ENCODE measurements at regions not wholly inside any gene's neighbourhood (a gene's known extent, or its start where the extent isn't known, plus 50 kb on each side); places are given as distances from the start of the nearest gene placed in this dataset.
A peak's percentile ranks its signal among the peaks of the same experiment; 100 is the strongest.

DNA sequence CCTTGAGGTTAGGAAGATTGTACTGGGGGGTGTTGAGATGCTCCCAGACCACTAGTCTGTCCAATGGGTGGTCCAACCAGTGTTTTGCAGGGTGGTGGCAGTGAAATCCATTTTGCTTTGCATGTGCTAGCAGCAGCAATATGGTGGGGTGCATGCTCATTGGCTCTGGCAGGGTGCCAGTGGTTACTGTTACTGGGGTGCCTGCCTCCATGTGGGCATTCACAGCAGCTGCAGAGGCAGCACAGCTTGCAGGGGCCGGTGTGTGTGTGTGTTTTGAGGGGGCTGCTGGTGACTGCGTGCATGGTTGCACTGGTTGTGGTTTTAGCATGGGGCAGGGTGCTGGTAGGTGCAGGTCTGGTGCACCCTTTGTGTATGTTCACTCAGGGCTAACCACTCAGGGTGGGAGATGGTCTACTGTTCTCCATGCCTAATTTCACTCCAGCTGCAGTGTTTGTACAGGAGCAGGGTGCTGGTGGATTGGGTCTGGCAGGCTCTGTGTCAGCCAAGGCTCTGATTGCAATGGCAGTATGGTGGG lies 265.4 kb downstream of the NUP35 start:
- 88% methylated on average over 2 of the region's 2 CpGs for WGBS
- intact Hi-C loops (cut with DNase I): no loop called here
- ATAC-seq (peak in 1 of 2 donors; percentile 16), DNase-seq (peak in 1 of 3 donors; percentile 40)
- Histone ChIP-seq H3K27ac (ENCODE audit: low read length) (no peak overlapping the region), H3K4me1 (ENCODE audit: control insufficient read depth, insufficient read depth, low read length) (no peaks in the 10 kb centered on the region), H3K27me3 (ENCODE audit: control insufficient read depth, insufficient read depth) (no peaks in the 10 kb centered on the region), H3K9me3 (ENCODE audit: control insufficient read depth, low read length) (no peaks in the 10 kb centered on the region), H3K4me3 (ENCODE audit: low read length) (no peak overlapping the region)

DNA sequence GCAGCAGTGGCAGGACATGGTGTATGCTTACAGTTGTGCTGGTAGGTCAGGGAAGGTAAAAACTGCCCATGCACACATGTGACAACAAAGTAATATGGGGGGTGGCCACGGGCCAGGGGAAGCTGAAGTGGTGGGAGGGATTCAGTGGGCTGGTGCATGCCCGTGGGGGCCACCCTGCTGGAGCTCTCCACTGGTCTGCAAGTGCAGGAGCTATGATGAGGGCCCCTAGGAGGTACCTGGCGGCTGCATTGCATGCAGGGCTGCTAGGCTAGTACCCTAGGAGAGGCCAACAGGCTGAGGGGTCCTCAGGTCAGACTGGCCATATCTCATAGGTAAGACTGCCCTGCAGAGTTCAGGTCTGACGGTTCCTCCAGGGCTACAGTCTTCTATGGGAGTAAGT lies 265.9 kb downstream of the NUP35 start:
- H3K4me3 ChIP-seq (ENCODE audit: low read length): no peak overlapping the region
- peak in 1 of 2 donors; percentile 24 for ATAC-seq
- intact Hi-C loops (cut with DNase I): no loop called here
- no peaks in the 10 kb centered on the region for H3K4me1 ChIP-seq (ENCODE audit: control insufficient read depth, insufficient read depth, low read length)
- 78% methylated on average over 4 of the region's 4 CpGs for WGBS
- DNase-seq: peak in 1 of 3 donors; percentile 23
- H3K27ac ChIP-seq (ENCODE audit: low read length): no peak overlapping the region
- H3K9me3 ChIP-seq (ENCODE audit: control insufficient read depth, low read length): no peaks in the 10 kb centered on the region
- H3K27me3 ChIP-seq (ENCODE audit: control insufficient read depth, insufficient read depth): no peaks in the 10 kb centered on the region

DNA sequence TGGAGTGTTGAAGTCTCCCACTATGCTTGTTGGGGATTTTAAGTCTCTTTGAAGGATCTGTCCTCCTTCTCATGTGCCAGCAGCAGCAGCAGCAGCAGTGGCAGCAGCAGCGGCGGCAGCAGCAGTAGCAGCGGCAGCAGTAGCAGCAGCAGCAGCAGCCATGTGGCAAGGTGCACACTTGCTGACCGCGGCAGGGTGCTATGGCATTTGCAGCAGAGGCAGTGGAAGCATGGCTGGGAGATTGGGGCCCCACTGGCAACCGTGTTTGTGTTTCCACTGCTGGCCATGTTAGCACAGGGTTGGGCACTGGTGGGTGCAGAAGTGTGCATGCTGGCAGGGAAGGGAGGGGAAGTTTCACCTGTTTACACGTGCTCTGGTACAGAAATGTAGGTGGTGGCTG lies 280.1 kb downstream of the NUP35 start:
- no peaks in the 10 kb centered on the region for H3K27me3 ChIP-seq (ENCODE audit: control insufficient read depth, insufficient read depth)
- 89% methylated on average over 7 of the region's 7 CpGs for WGBS
- H3K4me3 ChIP-seq (ENCODE audit: low read length): no peak overlapping the region
- H3K9me3 ChIP-seq (ENCODE audit: control insufficient read depth, low read length): no peaks in the 10 kb centered on the region
- H3K4me1 ChIP-seq (ENCODE audit: control insufficient read depth, insufficient read depth, low read length): no peaks in the 10 kb centered on the region
- no peak overlapping the region for H3K27ac ChIP-seq (ENCODE audit: low read length)
- ATAC-seq (no peak), DNase-seq (no peak)
- intact Hi-C loops (cut with DNase I): no loop called here

DNA sequence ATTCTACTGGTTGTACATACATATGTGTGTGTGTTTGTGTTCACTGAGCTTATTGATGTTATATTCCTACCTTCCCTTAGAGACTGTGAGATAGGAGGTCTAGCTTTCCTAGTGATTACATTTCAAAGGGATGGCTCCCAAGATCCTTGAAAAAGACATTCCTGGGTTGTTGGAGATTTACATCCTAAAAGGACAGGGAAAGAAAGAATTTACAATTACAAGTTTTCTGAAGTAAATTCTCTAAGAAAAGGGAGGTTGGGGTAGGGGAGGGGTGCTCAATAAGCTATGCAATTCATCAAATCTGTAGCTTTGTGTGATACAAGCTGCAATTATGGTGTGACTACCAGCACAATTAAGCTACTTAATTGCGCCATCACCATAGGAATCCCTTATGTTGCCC lies 284.3 kb downstream of the NUP35 start:
- DNase-seq (no peak), ATAC-seq (no peak)
- H3K4me3 ChIP-seq (ENCODE audit: low read length): no peak overlapping the region
- H3K27ac ChIP-seq (ENCODE audit: low read length): no peak overlapping the region
- intact Hi-C loops (cut with DNase I): no loop called here
- no peaks in the 10 kb centered on the region for H3K27me3 ChIP-seq (ENCODE audit: control insufficient read depth, insufficient read depth)
- H3K4me1 ChIP-seq (ENCODE audit: control insufficient read depth, insufficient read depth, low read length): no peaks in the 10 kb centered on the region
- 0% methylated on average over 1 of the region's 1 CpG for WGBS
- no peaks in the 10 kb centered on the region for H3K9me3 ChIP-seq (ENCODE audit: control insufficient read depth, low read length)

DNA sequence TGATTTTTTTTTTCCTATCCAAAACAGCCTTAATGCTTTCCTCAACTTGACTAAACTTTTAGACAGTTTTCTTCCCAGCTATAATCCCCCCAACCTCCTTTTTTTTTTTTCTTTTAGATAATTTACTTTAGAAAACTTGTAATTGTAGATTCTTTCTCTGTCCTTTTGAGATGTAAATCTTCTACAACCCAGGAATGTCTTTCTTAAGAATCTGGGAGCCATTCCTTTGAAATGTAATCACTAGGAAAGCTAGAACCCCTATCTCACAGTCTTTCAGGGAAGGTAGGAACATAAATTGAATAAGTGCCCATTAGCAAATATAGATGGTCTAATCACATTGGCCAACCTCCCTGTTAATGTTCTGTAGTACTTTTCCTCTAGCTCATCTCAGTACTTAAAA lies 285.4 kb downstream of the NUP35 start:
- H3K4me3 ChIP-seq (ENCODE audit: low read length): no peak overlapping the region
- H3K27ac ChIP-seq (ENCODE audit: low read length): no peak overlapping the region
- no peaks in the 10 kb centered on the region for H3K9me3 ChIP-seq (ENCODE audit: control insufficient read depth, low read length)
- no peaks in the 10 kb centered on the region for H3K4me1 ChIP-seq (ENCODE audit: control insufficient read depth, insufficient read depth, low read length)
- ATAC-seq: no peak
- intact Hi-C loops (cut with DNase I): no loop called here
- H3K27me3 ChIP-seq (ENCODE audit: control insufficient read depth, insufficient read depth): no peaks in the 10 kb centered on the region
- DNase-seq: no peak

- no peaks in the 10 kb centered on the region for H3K27me3 ChIP-seq (ENCODE audit: control insufficient read depth, insufficient read depth)
- no peak overlapping the region for H3K27ac ChIP-seq (ENCODE audit: low read length)
- H3K4me1 ChIP-seq (ENCODE audit: control insufficient read depth, insufficient read depth, low read length): no peaks in the 10 kb centered on the region
- 57% methylated on average over 4 of the region's 4 CpGs for WGBS
- DNase-seq (no peak), ATAC-seq (no peak)
- no peaks in the 10 kb centered on the region for H3K9me3 ChIP-seq (ENCODE audit: control insufficient read depth, low read length)
- intact Hi-C loops (cut with DNase I): no loop called here
- no peak overlapping the region for H3K4me3 ChIP-seq (ENCODE audit: low read length)
These were observed 292.5 kb downstream of the NUP35 start for GRCh38 chr2:183416753-183417152.

DNA sequence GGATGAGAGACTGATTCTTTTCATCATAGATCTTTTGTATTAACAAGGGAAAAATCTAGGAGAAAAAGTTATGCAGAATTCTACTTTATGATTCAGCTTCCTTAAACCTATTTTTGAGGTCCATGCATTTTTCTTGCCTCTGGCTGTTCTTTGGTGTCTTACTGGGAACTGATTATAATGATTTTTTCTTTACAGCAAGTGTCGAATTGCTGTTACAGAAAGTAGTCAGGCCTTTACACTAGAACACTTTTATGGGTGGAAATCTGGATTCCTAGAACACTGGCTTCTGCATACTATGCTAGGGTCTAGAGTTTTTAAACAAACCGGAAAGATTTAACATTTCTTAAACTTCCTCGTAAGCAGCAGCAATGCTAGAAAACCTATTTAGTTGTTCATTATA lies 302.6 kb downstream of the NUP35 start:
- no peak overlapping the region for H3K4me3 ChIP-seq (ENCODE audit: low read length)
- H3K9me3 ChIP-seq (ENCODE audit: control insufficient read depth, low read length): no peaks in the 10 kb centered on the region
- H3K4me1 ChIP-seq (ENCODE audit: control insufficient read depth, insufficient read depth, low read length): no peaks in the 10 kb centered on the region
- intact Hi-C loops (cut with DNase I): no loop called here
- no peak overlapping the region for H3K27ac ChIP-seq (ENCODE audit: low read length)
- ATAC-seq (no peak), DNase-seq (no peak)
- WGBS: 86% methylated on average over 3 of the region's 3 CpGs
- no peaks in the 10 kb centered on the region for H3K27me3 ChIP-seq (ENCODE audit: control insufficient read depth, insufficient read depth)

DNA sequence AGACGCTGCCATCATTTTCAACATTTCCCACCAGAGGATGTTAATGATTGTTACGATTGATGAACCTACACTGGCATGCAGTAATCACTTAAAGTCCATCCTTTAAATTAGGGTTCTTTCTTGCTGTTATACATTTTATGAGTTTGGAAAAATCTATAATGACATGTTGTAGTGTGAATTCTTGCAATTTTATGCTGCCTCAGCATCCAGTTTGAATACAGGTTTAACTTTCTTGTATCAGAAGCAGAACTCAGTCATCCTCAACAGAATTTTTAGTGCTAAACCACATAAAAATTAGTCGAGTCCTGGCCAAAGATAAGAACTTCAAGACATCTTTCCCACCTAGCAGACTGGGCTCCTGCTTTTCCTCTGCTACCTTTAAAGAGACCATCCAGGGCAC lies 303.3 kb downstream of the NUP35 start:
- Histone ChIP-seq H3K27ac (ENCODE audit: low read length) (no peak overlapping the region), H3K4me1 (ENCODE audit: control insufficient read depth, insufficient read depth, low read length) (no peaks in the 10 kb centered on the region), H3K4me3 (ENCODE audit: low read length) (no peak overlapping the region), H3K27me3 (ENCODE audit: control insufficient read depth, insufficient read depth) (no peaks in the 10 kb centered on the region), H3K9me3 (ENCODE audit: control insufficient read depth, low read length) (no peaks in the 10 kb centered on the region)
- no peak for ATAC-seq
- DNase-seq: no peak
- intact Hi-C loops (cut with DNase I): no loop called here
- 84% methylated on average over 3 of the region's 3 CpGs for WGBS

- H3K4me1 ChIP-seq (ENCODE audit: control insufficient read depth, insufficient read depth, low read length): no peaks in the 10 kb centered on the region
- intact Hi-C loops (cut with DNase I): no loop called here
These were observed 304.6 kb downstream of the NUP35 start for GRCh38 chr2:183428881-183429280.

DNA sequence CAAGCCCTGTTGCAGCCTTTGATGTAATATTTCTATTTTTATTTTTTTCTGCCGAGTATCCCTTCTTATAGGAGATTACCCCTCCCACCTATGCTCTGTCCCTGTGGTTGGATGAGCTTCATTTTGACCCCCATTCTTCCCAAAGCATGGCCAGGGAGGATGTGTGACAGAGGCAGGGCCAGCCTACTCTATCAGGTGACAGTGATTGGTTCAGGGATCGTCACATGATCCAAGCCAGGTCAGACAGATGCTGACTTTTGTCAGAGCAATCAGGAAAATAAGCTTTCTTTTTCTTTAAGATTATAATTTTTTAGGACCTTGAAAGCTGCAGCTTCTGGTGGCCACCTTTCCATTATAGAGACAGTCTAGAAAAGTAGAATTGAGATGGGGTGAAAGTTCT lies 314.3 kb downstream of the NUP35 start:
- Histone ChIP-seq H3K27ac (ENCODE audit: low read length) (no peak overlapping the region), H3K4me3 (ENCODE audit: low read length) (no peak overlapping the region), H3K9me3 (ENCODE audit: control insufficient read depth, low read length) (no peaks in the 10 kb centered on the region), H3K4me1 (ENCODE audit: control insufficient read depth, insufficient read depth, low read length) (no peaks in the 10 kb centered on the region), H3K27me3 (ENCODE audit: control insufficient read depth, insufficient read depth) (no peaks in the 10 kb centered on the region)
- WGBS: 67% methylated on average over 2 of the region's 2 CpGs
- DNase-seq (no peak), ATAC-seq (no peak)
- intact Hi-C loops (cut with DNase I): no loop called here

More at GRCh38 chr2:183428881-183429280, 304.6 kb downstream of the NUP35 start:
- Histone ChIP-seq H3K4me3 (ENCODE audit: low read length) (no peak overlapping the region), H3K9me3 (ENCODE audit: control insufficient read depth, low read length) (no peaks in the 10 kb centered on the region), H3K27ac (ENCODE audit: low read length) (no peak overlapping the region), H3K27me3 (ENCODE audit: control insufficient read depth, insufficient read depth) (no peaks in the 10 kb centered on the region)
- DNase-seq: no peak
- no peak for ATAC-seq

- 61% methylated on average over 1 of the region's 1 CpG for WGBS
- ATAC-seq: no peak
These were observed 330.8 kb downstream of the NUP35 start for GRCh38 chr2:183455056-183455455.

DNA sequence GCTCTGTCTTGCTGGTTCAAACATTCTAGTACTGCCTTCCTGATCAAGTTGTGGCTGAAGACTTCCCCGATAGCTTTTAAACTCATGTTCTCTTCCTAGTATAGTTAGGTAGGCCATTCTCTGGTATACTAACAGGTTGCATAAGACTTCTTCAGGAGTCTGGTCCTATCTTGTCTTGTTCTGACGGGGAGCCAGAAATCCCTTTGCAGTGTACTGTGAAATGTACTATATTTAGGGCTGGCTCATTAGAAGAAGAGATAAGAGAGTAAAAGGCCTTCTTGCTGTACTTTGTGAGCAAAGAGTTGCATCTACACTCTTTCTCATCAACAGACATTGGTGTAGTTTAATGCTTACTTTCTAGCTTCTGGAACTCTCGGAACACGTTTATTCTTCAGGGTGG lies 331.9 kb downstream of the NUP35 start:
- peak; percentile 69 to 73 for ATAC-seq

More at GRCh38 chr2:183455056-183455455, 330.8 kb downstream of the NUP35 start:
- Histone ChIP-seq H3K27ac (ENCODE audit: low read length) (no peak overlapping the region), H3K9me3 (ENCODE audit: control insufficient read depth, low read length) (no peaks in the 10 kb centered on the region), H3K4me1 (ENCODE audit: control insufficient read depth, insufficient read depth, low read length) (no peaks in the 10 kb centered on the region), H3K27me3 (ENCODE audit: control insufficient read depth, insufficient read depth) (no peaks in the 10 kb centered on the region), H3K4me3 (ENCODE audit: low read length) (no peak overlapping the region)
- intact Hi-C loops (cut with DNase I): no loop called here
- no peak for DNase-seq

More for the DNA sequence above, 331.9 kb downstream of the NUP35 start:
- no peaks in the 10 kb centered on the region for H3K9me3 ChIP-seq (ENCODE audit: control insufficient read depth, low read length)
- no peaks in the 10 kb centered on the region for H3K27me3 ChIP-seq (ENCODE audit: control insufficient read depth, insufficient read depth)
- no peak overlapping the region for H3K4me3 ChIP-seq (ENCODE audit: low read length)
- no peak for DNase-seq
- H3K4me1 ChIP-seq (ENCODE audit: control insufficient read depth, insufficient read depth, low read length): no peaks in the 10 kb centered on the region
- WGBS: 65% methylated on average over 4 of the region's 4 CpGs
- no peak overlapping the region for H3K27ac ChIP-seq (ENCODE audit: low read length)
- intact Hi-C loops (cut with DNase I): no loop called here
